HUES6 (cell line): ENCODE measurements at regions not wholly inside any gene's neighbourhood (a gene's known extent, or its start where the extent isn't known, plus 50 kb on each side); places are given as distances from the start of the nearest gene placed in this dataset.

Source experiments
- H3K27ac ChIP-seq: 2 replicates; pipeline ENCODE4 v1.7.0; 2013; ENCODE audit warnings: low read depth, mild to moderate bottlenecking, low read length, inconsistent platforms
- H3K27me3 ChIP-seq: 2 replicates; pipeline ENCODE4 v1.6.1; 2013; ENCODE audit warnings: low read length; ENCODE audit not compliant: control insufficient read depth, insufficient read depth
- H3K36me3 ChIP-seq: 2 replicates; pipeline ENCODE4 v1.6.1; 2013; ENCODE audit warnings: low read length; ENCODE audit not compliant: control insufficient read depth, insufficient read depth
- H3K4me1 ChIP-seq: 2 replicates; pipeline ENCODE4 v1.6.1; 2013; ENCODE audit warnings: low read length; ENCODE audit not compliant: control insufficient read depth, insufficient read depth
- H3K4me3 ChIP-seq: 2 replicates; pipeline ENCODE4 v1.5.1; 2013; ENCODE audit warnings: low read depth, low read length
- H3K9ac ChIP-seq: one replicate; pipeline ENCODE4 v1.6.1; 2013; ENCODE audit warnings: mild to moderate bottlenecking, low read length
- H3K9me3 ChIP-seq: 2 replicates; pipeline ENCODE4 v1.6.1; 2013; ENCODE audit warnings: low read depth, low read length; ENCODE audit not compliant: control insufficient read depth, insufficient read depth

DNA sequence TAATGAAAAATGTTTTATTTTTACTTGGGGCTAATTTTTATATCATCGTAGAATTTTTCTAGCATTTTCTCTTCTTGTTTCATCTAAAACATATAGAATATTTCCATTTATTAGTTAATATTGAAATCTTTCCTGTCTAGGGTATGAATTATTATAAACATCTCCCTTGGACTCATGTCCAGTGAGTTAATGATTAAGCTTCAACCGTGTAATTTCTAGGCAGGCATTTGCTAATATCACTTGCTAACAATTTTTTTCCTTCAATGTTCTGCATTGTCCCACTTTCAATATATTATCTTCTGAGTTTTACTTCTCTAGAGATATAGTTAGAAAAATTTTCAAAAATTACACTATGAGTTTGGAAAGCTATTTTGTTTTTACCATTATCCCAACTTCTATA, 1371.6 kb upstream of the EPHA6 start:
- no peak overlapping the region for H3K27ac ChIP-seq
- no peaks in the 10 kb centered on the region for H3K9me3 ChIP-seq
- H3K4me1 ChIP-seq: no peaks in the 10 kb centered on the region; the same call in 1 of the 2 replicates
- no peak overlapping the region for H3K4me3 ChIP-seq
- H3K9ac ChIP-seq: no peak overlapping the region
- no peaks in the 10 kb centered on the region for H3K36me3 ChIP-seq
- no peaks in the 10 kb centered on the region for H3K27me3 ChIP-seq

- no peaks in the 10 kb centered on the region for H3K4me1 ChIP-seq
- no peak overlapping the region for H3K27ac ChIP-seq
- H3K9me3 ChIP-seq: no peaks in the 10 kb centered on the region
Observed at GRCh38 chr3:95449841-95450240, 1364.6 kb upstream of the EPHA6 start.

GRCh38 chr3:95453242-95453641, 1361.2 kb upstream of the EPHA6 start:
- Histone ChIP-seq H3K4me3 (no peak overlapping the region), H3K27me3 (no peaks in the 10 kb centered on the region), H3K27ac (no peak overlapping the region), H3K9ac (no peak overlapping the region), H3K4me1 (no peaks in the 10 kb centered on the region), H3K36me3 (no peaks in the 10 kb centered on the region), H3K9me3 (no peaks in the 10 kb centered on the region)

More at GRCh38 chr3:95449841-95450240, 1364.6 kb upstream of the EPHA6 start:
- Histone ChIP-seq H3K4me3 (no peak overlapping the region), H3K27me3 (no peaks in the 10 kb centered on the region), H3K36me3 (no peaks in the 10 kb centered on the region), H3K9ac (no peak overlapping the region)

GRCh38 chr3:95456835-95457234, 1357.6 kb upstream of the EPHA6 start:
- Histone ChIP-seq H3K9ac (no peak overlapping the region), H3K4me3 (no peak overlapping the region), H3K27ac (no peak overlapping the region), H3K27me3 (no peaks in the 10 kb centered on the region), H3K9me3 (no peaks in the 10 kb centered on the region), H3K4me1 (no peaks in the 10 kb centered on the region), H3K36me3 (no peaks in the 10 kb centered on the region)

GRCh38 chr3:95459706-95460105, 1354.7 kb upstream of the EPHA6 start:
- H3K9ac ChIP-seq: no peak overlapping the region
- no peaks in the 10 kb centered on the region for H3K36me3 ChIP-seq
- no peaks in the 10 kb centered on the region for H3K9me3 ChIP-seq
- no peak overlapping the region for H3K4me3 ChIP-seq
- H3K27me3 ChIP-seq: no peaks in the 10 kb centered on the region
- H3K27ac ChIP-seq: no peak overlapping the region
- 0 out of 2 replicates have a peak, but pooled peaks cover 1% of the 10 kb centered on the region for H3K4me1 ChIP-seq

- no peak overlapping the region for H3K9ac ChIP-seq
- 0 out of 2 replicates have a peak, but pooled peaks cover 5% of the 10 kb centered on the region for H3K4me1 ChIP-seq
- no peaks in the 10 kb centered on the region for H3K27me3 ChIP-seq
- no peaks in the 10 kb centered on the region for H3K36me3 ChIP-seq
- no peaks in the 10 kb centered on the region for H3K9me3 ChIP-seq
- H3K4me3 ChIP-seq: no peak overlapping the region
- no peak overlapping the region for H3K27ac ChIP-seq
Observed at GRCh38 chr3:95460274-95460673, 1354.1 kb upstream of the EPHA6 start.

DNA sequence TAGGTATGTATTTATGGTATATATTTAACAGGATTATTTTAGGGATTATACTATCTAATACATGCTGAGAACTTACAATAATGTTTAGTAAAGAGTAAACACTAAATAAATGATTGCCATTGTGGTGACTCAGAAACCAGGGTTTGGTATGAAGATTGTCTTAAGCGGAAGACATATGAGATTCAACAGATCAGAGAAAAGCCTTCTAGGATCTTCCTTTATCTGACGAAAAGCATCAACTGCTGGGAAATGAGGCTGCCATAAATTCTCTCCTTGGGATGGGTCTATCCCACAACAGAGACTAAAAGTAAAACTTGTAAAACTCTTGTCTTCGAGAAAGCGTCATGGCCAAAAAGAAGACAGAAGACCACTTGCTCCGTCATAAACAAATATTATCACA, 1352.2 kb upstream of the EPHA6 start:
- Histone ChIP-seq H3K4me1 (0 out of 2 replicates have a peak, but pooled peaks cover 5% of the 10 kb centered on the region), H3K36me3 (no peaks in the 10 kb centered on the region), H3K27ac (no peak overlapping the region), H3K27me3 (no peaks in the 10 kb centered on the region), H3K9me3 (no peaks in the 10 kb centered on the region), H3K9ac (no peak overlapping the region), H3K4me3 (no peak overlapping the region)

DNA sequence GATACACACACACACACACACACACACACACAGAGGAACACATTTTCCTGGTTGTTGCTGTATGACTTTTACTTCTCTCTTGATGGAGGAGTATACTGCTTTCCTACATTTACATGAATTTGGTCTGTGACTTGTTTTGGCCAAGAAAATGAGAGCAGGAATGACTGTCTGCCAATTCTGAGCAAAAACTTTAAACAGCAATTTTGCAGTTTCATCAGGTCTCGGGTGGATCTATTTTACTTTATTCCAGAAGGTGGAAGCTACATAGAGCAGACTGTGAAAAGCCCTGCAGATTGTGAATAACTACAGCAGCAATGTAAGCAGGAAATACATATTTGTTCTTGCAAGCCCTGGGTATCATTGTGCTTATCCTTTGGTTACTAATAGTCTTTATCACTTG, 1350.0 kb upstream of the EPHA6 start:
- H3K9me3 ChIP-seq: no peaks in the 10 kb centered on the region
- no peaks in the 10 kb centered on the region for H3K27me3 ChIP-seq
- peaks cover 11% of the 10 kb centered on the region; the same call in 1 of the 2 replicates for H3K4me1 ChIP-seq
- H3K36me3 ChIP-seq: no peaks in the 10 kb centered on the region
- no peak overlapping the region for H3K9ac ChIP-seq
- H3K27ac ChIP-seq: no peak overlapping the region
- no peak overlapping the region for H3K4me3 ChIP-seq

DNA sequence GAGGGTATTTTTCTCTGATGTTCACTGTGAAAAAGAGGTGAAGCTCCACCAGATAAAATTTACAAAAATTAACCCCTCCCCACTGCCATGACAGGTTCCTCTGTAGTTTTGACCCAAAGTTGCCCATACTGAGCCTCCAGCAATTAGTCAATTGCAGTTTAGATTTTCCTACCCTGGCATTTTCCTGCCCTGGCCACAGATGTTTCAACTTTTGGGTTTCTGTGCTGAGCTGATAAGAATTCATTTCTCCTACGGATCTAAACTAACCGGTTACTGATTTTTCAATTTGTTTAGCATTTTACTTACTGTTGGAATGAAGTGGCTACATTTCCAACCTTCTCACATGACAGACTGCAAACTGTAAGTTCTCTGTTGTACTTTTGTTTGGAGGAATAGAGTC, 1346.1 kb upstream of the EPHA6 start:
- Histone ChIP-seq H3K36me3 (no peaks in the 10 kb centered on the region), H3K4me1 (peaks cover 11% of the 10 kb centered on the region; the same call in 1 of the 2 replicates), H3K9ac (no peak overlapping the region), H3K9me3 (no peaks in the 10 kb centered on the region), H3K27ac (no peak overlapping the region), H3K4me3 (no peak overlapping the region), H3K27me3 (no peaks in the 10 kb centered on the region)

DNA sequence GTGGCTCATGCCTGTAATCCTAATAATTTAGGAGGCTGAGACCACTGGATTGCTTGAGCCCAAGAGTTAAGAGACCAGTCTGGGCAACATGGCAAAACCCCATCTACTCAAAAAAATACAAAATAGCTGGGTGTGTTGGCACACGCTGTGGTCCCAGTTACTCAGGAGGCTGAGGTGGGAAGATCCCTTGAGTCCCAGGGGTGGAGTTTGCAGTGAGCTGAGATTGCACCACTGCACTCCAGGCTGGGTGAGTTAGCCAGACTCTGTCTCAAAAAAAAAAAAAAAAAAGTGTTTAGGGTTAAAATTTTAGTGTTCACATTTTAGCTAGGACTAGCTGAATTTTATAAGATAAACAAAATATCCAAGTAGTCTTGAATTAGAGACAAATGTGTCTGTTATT, 1340.1 kb upstream of the EPHA6 start:
- Histone ChIP-seq H3K27ac (no peak overlapping the region), H3K4me3 (no peak overlapping the region), H3K36me3 (no peaks in the 10 kb centered on the region), H3K27me3 (no peaks in the 10 kb centered on the region), H3K9me3 (no peaks in the 10 kb centered on the region), H3K4me1 (no peaks in the 10 kb centered on the region), H3K9ac (no peak overlapping the region)

DNA sequence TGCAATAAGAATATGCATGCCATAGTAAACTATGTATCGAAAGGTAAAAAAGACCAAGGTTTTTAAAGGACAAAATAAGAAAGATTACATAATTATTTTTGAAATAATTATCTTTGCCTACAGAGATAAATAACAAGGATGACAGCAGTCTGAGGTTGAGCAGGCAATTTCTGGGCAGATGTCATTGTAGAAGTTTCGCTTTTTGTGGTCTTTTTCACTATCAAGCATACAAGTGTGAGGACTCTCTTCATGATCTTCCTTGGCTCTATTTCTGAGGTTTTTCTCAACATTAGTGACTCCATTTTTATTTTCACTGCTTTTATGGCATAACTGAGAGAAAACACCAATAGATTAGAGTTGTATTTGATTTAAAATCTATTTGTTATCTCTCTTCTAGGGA, 1337.9 kb upstream of the EPHA6 start:
- Histone ChIP-seq H3K4me3 (no peak overlapping the region), H3K9ac (no peak overlapping the region), H3K4me1 (no peaks in the 10 kb centered on the region), H3K36me3 (no peaks in the 10 kb centered on the region), H3K9me3 (no peaks in the 10 kb centered on the region), H3K27me3 (no peaks in the 10 kb centered on the region), H3K27ac (no peak overlapping the region)

DNA sequence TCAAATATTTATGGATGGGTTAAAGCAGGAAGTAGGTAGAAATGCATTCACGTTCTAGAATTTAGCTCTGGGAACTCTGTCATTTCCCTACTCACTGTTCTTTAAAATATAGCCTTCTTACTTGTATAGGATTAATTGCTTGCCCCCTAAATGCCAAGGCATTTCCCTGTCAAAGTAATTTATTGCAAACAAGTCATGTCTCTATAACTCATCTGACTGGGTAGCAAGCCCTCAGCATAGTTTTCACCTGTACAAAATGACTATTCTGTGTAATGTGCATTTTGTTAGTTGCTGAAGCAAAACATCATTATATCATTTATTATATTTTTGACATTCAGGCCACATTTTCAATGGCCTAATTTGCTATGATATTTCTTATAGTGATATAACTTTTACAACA, 1308.2 kb upstream of the EPHA6 start:
- Histone ChIP-seq H3K9me3 (peaks cover 5% of the 10 kb centered on the region; the same call in 1 of the 2 replicates), H3K27ac (no peak overlapping the region), H3K36me3 (no peaks in the 10 kb centered on the region), H3K4me3 (no peak overlapping the region), H3K27me3 (no peaks in the 10 kb centered on the region), H3K4me1 (no peaks in the 10 kb centered on the region), H3K9ac (no peak overlapping the region)
